H9 (cell line): ENCODE measurements at regions not wholly inside any gene's neighbourhood (a gene's known extent, or its start where the extent isn't known, plus 50 kb on each side); places are given as distances from the start of the nearest gene placed in this dataset.

Source experiments
- DNase-seq: peaks from one replicate; pipeline ENCODE4 v3.0.0-alpha.2; 2017
- H2AFZ ChIP-seq: one replicate; pipeline ENCODE4 v1.6.1; 2013; ENCODE audit warnings: mild to moderate bottlenecking, low read length, control low read depth, moderate library complexity
- H2AK5ac ChIP-seq: 2 replicates; pipeline ENCODE4 v1.6.1; 2013; ENCODE audit warnings: low read length, control low read depth, mixed read lengths; ENCODE audit not compliant: insufficient read length
- H2BK120ac ChIP-seq: one replicate; pipeline ENCODE4 v1.6.1; 2013; ENCODE audit warnings: low read depth, mild to moderate bottlenecking, low read length, control low read depth, inconsistent platforms; ENCODE audit not compliant: poor library complexity, severe bottlenecking
- H2BK12ac ChIP-seq: 2 replicates; pipeline ENCODE4 v1.6.1; 2013; ENCODE audit warnings: low read length, control low read depth, mixed read lengths, low read depth; ENCODE audit not compliant: insufficient read length
- H2BK15ac ChIP-seq: 2 replicates; pipeline ENCODE4 v1.6.1; 2013; ENCODE audit warnings: low read depth, low read length, control low read depth
- H2BK20ac ChIP-seq: one replicate; pipeline ENCODE4 v1.6.1; 2013; ENCODE audit warnings: low read depth, mild to moderate bottlenecking, low read length, control low read depth, inconsistent platforms; ENCODE audit not compliant: poor library complexity, severe bottlenecking
- H2BK5ac ChIP-seq: 2 replicates; pipeline ENCODE4 v1.6.1; 2013; ENCODE audit warnings: low read length, control low read depth, mixed read lengths; ENCODE audit not compliant: insufficient read length
- H3K14ac ChIP-seq: 2 replicates; pipeline ENCODE4 v1.6.1; 2013; ENCODE audit warnings: low read length, control low read depth; ENCODE audit not compliant: insufficient read depth
- H3K18ac ChIP-seq: 2 replicates; pipeline ENCODE4 v1.6.1; 2013; ENCODE audit warnings: low read depth, mild to moderate bottlenecking, mixed read lengths, low read length, control low read depth; ENCODE audit not compliant: insufficient read length
- H3K23ac ChIP-seq: 2 replicates; pipeline ENCODE4 v1.6.1; 2013; ENCODE audit warnings: low read length, control low read depth, mixed read lengths, low read depth; ENCODE audit not compliant: insufficient read length
- H3K23me2 ChIP-seq: 2 replicates; pipeline ENCODE4 v1.6.1; 2013; ENCODE audit warnings: low read depth, mild to moderate bottlenecking, mixed read lengths, low read length, control low read depth; ENCODE audit not compliant: insufficient read length, poor library complexity, severe bottlenecking
- H3K27ac ChIP-seq: 2 replicates; pipeline ENCODE4 v1.5.1; 2013; ENCODE audit warnings: low read length, control low read depth, mixed read lengths, low read depth; ENCODE audit not compliant: insufficient read length
- H3K27me3 ChIP-seq: 2 replicates; pipeline ENCODE4 v1.6.1; 2013; ENCODE audit warnings: low read length, control low read depth, inconsistent platforms; ENCODE audit not compliant: insufficient read depth
- H3K4ac ChIP-seq: 2 replicates; pipeline ENCODE4 v1.6.1; 2013; ENCODE audit warnings: low read depth, mild to moderate bottlenecking, control low read depth, inconsistent platforms, low read length, moderate library complexity
- H3K4me1 ChIP-seq: 2 replicates; pipeline ENCODE4 v1.6.1; 2013; ENCODE audit warnings: low read length, control low read depth, inconsistent platforms; ENCODE audit not compliant: insufficient read depth
- H3K4me2 ChIP-seq: 2 replicates; pipeline ENCODE4 v1.6.1; 2013; ENCODE audit warnings: low read length, control low read depth, mixed read lengths; ENCODE audit not compliant: insufficient read length, insufficient read depth
- H3K56ac ChIP-seq: 2 replicates; pipeline ENCODE4 v1.6.1; 2013; ENCODE audit warnings: low read depth, mild to moderate bottlenecking, mixed read lengths, low read length, control low read depth; ENCODE audit not compliant: insufficient read length
- H3K79me1 ChIP-seq: 2 replicates; pipeline ENCODE4 v1.6.1; 2013; ENCODE audit warnings: low read depth, mild to moderate bottlenecking, moderate library complexity, low read length, control low read depth, inconsistent platforms; ENCODE audit not compliant: insufficient read depth, poor library complexity, severe bottlenecking
- H3K79me2 ChIP-seq: 2 replicates; pipeline ENCODE4 v1.6.1; 2013; ENCODE audit warnings: low read length, control low read depth, inconsistent platforms; ENCODE audit not compliant: insufficient read depth
- H3K9ac ChIP-seq: 2 replicates; pipeline ENCODE4 v1.6.1; 2013; ENCODE audit warnings: low read length, control low read depth, mixed read lengths; ENCODE audit not compliant: insufficient read length; ENCODE audit errors: extremely low read depth
- H3K9me3 ChIP-seq: one replicate; pipeline ENCODE4 v1.6.1; 2013; ENCODE audit warnings: low read depth, low read length, inconsistent platforms; ENCODE audit not compliant: control insufficient read depth
- H3T11ph ChIP-seq: one replicate; pipeline ENCODE4 v1.6.1; 2013; ENCODE audit warnings: mild to moderate bottlenecking, low read length, control low read depth, inconsistent platforms
- H4K20me1 ChIP-seq: one replicate; pipeline ENCODE4 v1.6.1; 2013; ENCODE audit not compliant: control insufficient read depth, insufficient read length, insufficient read depth
- H4K5ac ChIP-seq: 2 replicates; pipeline ENCODE4 v1.6.1; 2013; ENCODE audit warnings: low read depth, mild to moderate bottlenecking, mixed read lengths, low read length, control low read depth; ENCODE audit not compliant: insufficient read length
- H4K8ac ChIP-seq: replicated peaks from 2 replicates; pipeline ENCODE4 v1.6.1; 2013; ENCODE audit warnings: low read length, control low read depth, mixed read lengths, low read depth; ENCODE audit not compliant: insufficient read length
- H4K91ac ChIP-seq: 2 replicates; pipeline ENCODE4 v1.6.1; 2013; ENCODE audit warnings: low read depth, mild to moderate bottlenecking, moderate library complexity, mixed read lengths, low read length, control low read depth; ENCODE audit not compliant: insufficient read length
- H3K27ac Mint-ChIP-seq, 3 experiments: 2 replicates in 2 of 3; 3 replicates in 1 of 3; pipeline ENCODE4 v1.8.0; 2020 to 2021; ENCODE audit warnings: mixed read lengths in 3 of 3, mild to moderate bottlenecking in 1 of 3, moderate library complexity in 1 of 3
- H3K27me3 Mint-ChIP-seq: 2 replicates; pipeline ENCODE4 v1.8.0; 2021; ENCODE audit warnings: low read depth, mild to moderate bottlenecking, moderate library complexity, mixed read lengths
- H3K36me3 Mint-ChIP-seq, 3 experiments: 2 replicates in 2 of 3; 3 replicates in 1 of 3; pipeline ENCODE4 v1.8.0; 2020 to 2021; ENCODE audit warnings: low read depth in 3 of 3, mixed read lengths in 3 of 3; ENCODE audit not compliant: insufficient read depth in 1 of 3
- H3K4me1 Mint-ChIP-seq, 2 experiments: 2 replicates each; pipeline ENCODE4 v1.8.0; 2020; ENCODE audit warnings: mixed read lengths in 2 of 2
- H3K4me3 Mint-ChIP-seq, 2 experiments: 2 replicates in 1 of 2; 3 replicates in 1 of 2; pipeline ENCODE4 v1.8.0; 2020 to 2021; ENCODE audit warnings: mild to moderate bottlenecking in 2 of 2, mixed read lengths in 2 of 2, moderate library complexity in 1 of 2
- H3K9me3 Mint-ChIP-seq, 2 experiments: 2 replicates in 1 of 2; 3 replicates in 1 of 2; pipeline ENCODE4 v1.8.0; 2020; ENCODE audit warnings: mild to moderate bottlenecking in 2 of 2, mixed read lengths in 2 of 2, moderate library complexity in 1 of 2
- WGBS: extraction: QIAGEN DNeasy Blood & Tissue Kit; methylation state at CpG from one replicate; pipeline ENCODE4 v1.1.7; 2013; ENCODE audit warnings: missing lambda C conversion rate, low lambda C conversion rate, mixed read lengths; ENCODE audit not compliant: insufficient read length; ENCODE audit errors: extremely low coverage; 5-methylcytosine and 5-hydroxymethylcytosine counted together
- TF ChIP-seq, protein P1 (sequence below): fragments of 200-600 bp; sonication (generic); conservative IDR thresholded peaks from 3 replicates; pipeline ENCODE4 v1.8.0; 2021; ENCODE audit warnings: antibody characterized with exemption, mild to moderate bottlenecking

DNA sequence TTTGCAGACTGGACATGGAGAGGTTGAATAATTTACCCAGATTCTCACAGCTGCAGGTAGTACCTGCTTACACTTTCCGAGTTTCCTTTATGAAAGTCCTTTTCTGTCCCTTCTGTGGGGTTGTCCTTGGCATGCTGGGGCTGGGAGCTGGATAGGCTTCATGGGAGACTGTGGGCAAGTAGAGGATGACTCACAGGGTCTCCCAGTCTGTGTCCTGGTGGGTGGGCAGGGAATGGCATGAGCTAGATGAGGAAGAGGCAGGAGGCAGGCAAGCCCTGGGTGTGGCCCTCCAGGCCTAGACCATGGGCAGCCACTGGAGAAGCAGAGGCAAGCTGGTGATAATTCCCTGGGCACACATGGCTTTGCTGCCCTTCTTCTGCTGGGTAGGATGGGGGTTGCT is 80.6 kb downstream of the NAV1 start:
- Histone ChIP-seq H3K4me2 (no peak overlapping the region), H3K27me3 (no peaks in the 10 kb centered on the region), H2BK120ac (no peak overlapping the region), H3K18ac (no peak overlapping the region), H4K8ac (no peak overlapping the region), H3K56ac (no peak overlapping the region), H4K91ac (no peak overlapping the region), H3K9ac (no peak overlapping the region), H3K14ac (no peak overlapping the region), H2BK12ac (no peak overlapping the region), H3K27ac (no peak overlapping the region), H2AK5ac (no peak overlapping the region), H3K23me2 (no peaks in the 10 kb centered on the region), H3K79me2 (no peaks in the 10 kb centered on the region), H3T11ph (no peak overlapping the region), H4K20me1 (no peaks in the 10 kb centered on the region), H2BK5ac (no peak overlapping the region), H3K9me3 (no peaks in the 10 kb centered on the region), H2BK20ac (no peak overlapping the region), H3K4me1 (peaks cover 4% of the 10 kb centered on the region; the same call in 1 of the 2 replicates), H4K5ac (no peak overlapping the region), H2AFZ (no peak overlapping the region), H3K79me1 (no peaks in the 10 kb centered on the region), H3K23ac (no peak overlapping the region), H2BK15ac (no peak overlapping the region), H3K4ac (no peak overlapping the region)
- H3K4me1 Mint-ChIP-seq: peaks cover 18 to 29% of the 10 kb centered on the region in 2 experiments
- H3K9me3 Mint-ChIP-seq: no peaks in the 10 kb centered on the region; a peak in 1 of 5 replicates
- DNase-seq: no peak
- peaks cover 11% of the 10 kb centered on the region for H3K27me3 Mint-ChIP-seq
- H3K36me3 Mint-ChIP-seq: no peaks in the 10 kb centered on the region
- H3K4me3 Mint-ChIP-seq: no peak overlapping the region
- no CpG with 5 or more reads among the region's 1 CpG for WGBS
- TF ChIP-seq, protein P1, sequence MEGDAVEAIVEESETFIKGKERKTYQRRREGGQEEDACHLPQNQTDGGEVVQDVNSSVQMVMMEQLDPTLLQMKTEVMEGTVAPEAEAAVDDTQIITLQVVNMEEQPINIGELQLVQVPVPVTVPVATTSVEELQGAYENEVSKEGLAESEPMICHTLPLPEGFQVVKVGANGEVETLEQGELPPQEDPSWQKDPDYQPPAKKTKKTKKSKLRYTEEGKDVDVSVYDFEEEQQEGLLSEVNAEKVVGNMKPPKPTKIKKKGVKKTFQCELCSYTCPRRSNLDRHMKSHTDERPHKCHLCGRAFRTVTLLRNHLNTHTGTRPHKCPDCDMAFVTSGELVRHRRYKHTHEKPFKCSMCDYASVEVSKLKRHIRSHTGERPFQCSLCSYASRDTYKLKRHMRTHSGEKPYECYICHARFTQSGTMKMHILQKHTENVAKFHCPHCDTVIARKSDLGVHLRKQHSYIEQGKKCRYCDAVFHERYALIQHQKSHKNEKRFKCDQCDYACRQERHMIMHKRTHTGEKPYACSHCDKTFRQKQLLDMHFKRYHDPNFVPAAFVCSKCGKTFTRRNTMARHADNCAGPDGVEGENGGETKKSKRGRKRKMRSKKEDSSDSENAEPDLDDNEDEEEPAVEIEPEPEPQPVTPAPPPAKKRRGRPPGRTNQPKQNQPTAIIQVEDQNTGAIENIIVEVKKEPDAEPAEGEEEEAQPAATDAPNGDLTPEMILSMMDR: no peak
- no peak overlapping the region; a peak in 1 of 7 replicates for H3K27ac Mint-ChIP-seq
